ENCODE measurements at regions not wholly inside any gene's neighbourhood (a gene's known extent, or its start where the extent isn't known, plus 50 kb on each side); places are given as distances from the start of the nearest gene placed in this dataset.

- TF ChIP-seq, protein P1, sequence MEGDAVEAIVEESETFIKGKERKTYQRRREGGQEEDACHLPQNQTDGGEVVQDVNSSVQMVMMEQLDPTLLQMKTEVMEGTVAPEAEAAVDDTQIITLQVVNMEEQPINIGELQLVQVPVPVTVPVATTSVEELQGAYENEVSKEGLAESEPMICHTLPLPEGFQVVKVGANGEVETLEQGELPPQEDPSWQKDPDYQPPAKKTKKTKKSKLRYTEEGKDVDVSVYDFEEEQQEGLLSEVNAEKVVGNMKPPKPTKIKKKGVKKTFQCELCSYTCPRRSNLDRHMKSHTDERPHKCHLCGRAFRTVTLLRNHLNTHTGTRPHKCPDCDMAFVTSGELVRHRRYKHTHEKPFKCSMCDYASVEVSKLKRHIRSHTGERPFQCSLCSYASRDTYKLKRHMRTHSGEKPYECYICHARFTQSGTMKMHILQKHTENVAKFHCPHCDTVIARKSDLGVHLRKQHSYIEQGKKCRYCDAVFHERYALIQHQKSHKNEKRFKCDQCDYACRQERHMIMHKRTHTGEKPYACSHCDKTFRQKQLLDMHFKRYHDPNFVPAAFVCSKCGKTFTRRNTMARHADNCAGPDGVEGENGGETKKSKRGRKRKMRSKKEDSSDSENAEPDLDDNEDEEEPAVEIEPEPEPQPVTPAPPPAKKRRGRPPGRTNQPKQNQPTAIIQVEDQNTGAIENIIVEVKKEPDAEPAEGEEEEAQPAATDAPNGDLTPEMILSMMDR (conservative IDR thresholded peaks at IDR 0.05; ENCODE audit: low read length): no peak
- no peak for TF ChIP-seq EZH2phosphoT487 (IDR thresholded peaks at IDR 0.05; ENCODE audit: borderline replicate concordance, low read depth, low read length)
Measured at GRCh38 chr13:103726808-103727207, 660.6 kb upstream of the SLC10A2 start.

Data from OCI-LY7 (cell line).